GM10266 (cell line): ENCODE measurements at regions not wholly inside any gene's neighbourhood (a gene's known extent, or its start where the extent isn't known, plus 50 kb on each side); places are given as distances from the start of the nearest gene placed in this dataset.

Source experiments
- DNase-seq: peaks from one replicate; pipeline ENCODE4 v3.0.0; 2012; ENCODE audit errors: extremely low spot score
- CTCF ChIP-seq: IDR thresholded peaks from 2 replicates; pipeline ENCODE4 v1.5.1; 2012; ENCODE audit warnings: mild to moderate bottlenecking, low read depth; ENCODE audit not compliant: control insufficient read depth, insufficient read depth; ENCODE audit errors: missing control alignments

GRCh38 chr12:24494401-24494800 lies 454.5 kb downstream of the BCAT1 start:
- no peak for TF ChIP-seq CTCF
- DNase-seq = no peak

- DNase-seq = no peak
- no peak for TF ChIP-seq CTCF
These were observed 456.9 kb downstream of the BCAT1 start for GRCh38 chr12:24491968-24492367.

- no peak for DNase-seq
These were observed 459.0 kb downstream of the BCAT1 start for GRCh38 chr12:24489939-24490338.

GRCh38 chr12:24488906-24489619 lies 459.8 kb downstream of the BCAT1 start:
- no peak for DNase-seq
- no peak for TF ChIP-seq CTCF

More at GRCh38 chr12:24489939-24490338, 459.0 kb downstream of the BCAT1 start:
- no peak for TF ChIP-seq CTCF

- TF ChIP-seq CTCF = no peak
- DNase-seq = no peak
These were observed 460.8 kb downstream of the BCAT1 start for GRCh38 chr12:24488091-24488596.

GRCh38 chr12:24487606-24488005 lies 461.3 kb downstream of the BCAT1 start:
- DNase-seq = no peak
- no peak for TF ChIP-seq CTCF

- DNase-seq = no peak
- TF ChIP-seq CTCF = no peak
These were observed 465.2 kb downstream of the BCAT1 start for GRCh38 chr12:24483732-24484131.
